ENCODE measurements at regions not wholly inside any gene's neighbourhood (a gene's known extent, or its start where the extent isn't known, plus 50 kb on each side); places are given as distances from the start of the nearest gene placed in this dataset.
A peak's percentile ranks its signal among the peaks of the same experiment; 100 is the strongest.

DNA sequence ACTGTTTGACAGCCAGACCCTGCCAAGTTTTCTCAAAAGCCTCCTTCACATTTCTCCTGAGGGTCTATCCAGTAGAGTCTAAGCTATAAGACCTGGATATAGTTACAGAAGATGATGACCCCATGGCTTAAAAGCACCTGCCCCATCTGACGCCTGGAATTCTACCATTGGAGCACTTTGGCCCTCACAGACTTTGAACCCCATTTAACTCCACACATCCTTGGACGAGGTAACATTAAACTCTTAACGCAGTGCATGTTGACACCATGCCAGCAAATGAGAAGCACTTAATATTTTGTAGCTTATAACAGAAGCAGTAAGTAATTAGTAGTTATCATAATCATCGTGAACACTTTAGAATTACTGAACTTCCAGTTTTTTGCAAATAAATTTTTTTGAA is 61.9 kb upstream of the SMNDC1 start:
- Mint-ChIP-seq H3K4me3 (no peak overlapping the region), H3K4me1 (peaks cover 59 to 85% of the 10 kb centered on the region in 2 donors), H3K36me3 (no peaks in the 10 kb centered on the region), H3K9me3 (no peaks in the 10 kb centered on the region), H3K27ac (no peak overlapping the region), H3K27me3 (no peaks in the 10 kb centered on the region)
- DNase-seq: no peak
- no peak for ATAC-seq (replicated peaks)

DNA sequence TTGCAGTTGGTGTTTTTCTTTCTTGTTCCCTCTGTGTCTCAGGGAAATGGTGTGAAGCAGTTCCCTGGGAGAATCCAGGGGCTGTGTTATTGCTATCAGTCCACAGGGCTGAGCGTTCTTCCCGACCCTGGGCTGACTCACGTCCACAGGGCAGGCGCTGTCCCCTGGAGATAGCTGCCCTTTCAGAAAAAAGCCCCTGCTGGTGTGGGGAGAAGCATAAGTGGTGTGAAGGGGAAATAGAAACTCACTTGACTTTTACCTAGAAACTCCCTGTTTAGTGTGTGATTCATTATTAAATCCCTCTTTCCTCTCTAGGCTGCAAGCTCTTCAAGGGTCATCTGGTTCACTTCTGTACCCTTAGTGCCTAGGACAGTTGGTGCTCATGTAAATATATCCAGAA is 63.3 kb upstream of the SMNDC1 start:
- peak overlapping the region; percentile 78 for H3K27ac Mint-ChIP-seq
- H3K4me1 Mint-ChIP-seq: peaks cover 63 to 87% of the 10 kb centered on the region in 2 donors
- ATAC-seq (replicated peaks): peak; percentile 82 to 84

DNA sequence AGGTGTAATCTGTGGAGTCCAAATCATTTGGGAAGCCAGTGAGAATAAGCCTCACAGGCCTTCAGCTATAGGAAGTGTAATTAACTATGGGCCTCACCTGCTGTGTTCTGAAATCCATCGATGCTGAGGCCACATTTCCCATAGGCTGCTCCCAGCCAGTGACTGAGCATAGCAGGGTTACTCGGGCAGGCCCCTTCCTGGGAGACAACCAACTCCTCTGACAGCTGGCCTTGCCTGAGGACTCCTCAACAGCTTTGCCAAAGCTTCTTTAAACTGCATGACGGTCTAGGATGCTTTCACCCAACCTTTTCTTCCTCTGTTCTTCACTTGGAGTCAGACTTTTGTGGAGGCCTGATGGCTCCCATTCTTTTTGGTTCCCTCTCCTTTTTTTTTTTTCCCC is 63.8 kb upstream of the SMNDC1 start:
- H3K4me3 Mint-ChIP-seq: no peak overlapping the region
- DNase-seq (no peak), ATAC-seq (replicated peaks) (no peak)
- no peaks in the 10 kb centered on the region for H3K9me3 Mint-ChIP-seq
- peaks cover 64 to 87% of the 10 kb centered on the region in 2 donors for H3K4me1 Mint-ChIP-seq
- no peaks in the 10 kb centered on the region for H3K27me3 Mint-ChIP-seq
- no peak overlapping the region for H3K27ac Mint-ChIP-seq
- no peaks in the 10 kb centered on the region for H3K36me3 Mint-ChIP-seq

More for the DNA sequence above, 63.3 kb upstream of the SMNDC1 start:
- Mint-ChIP-seq H3K27me3 (no peaks in the 10 kb centered on the region), H3K36me3 (no peaks in the 10 kb centered on the region), H3K4me3 (peak overlapping the region; percentile 33 to 44), H3K9me3 (no peaks in the 10 kb centered on the region)
- peak; percentile 51 for DNase-seq

DNA sequence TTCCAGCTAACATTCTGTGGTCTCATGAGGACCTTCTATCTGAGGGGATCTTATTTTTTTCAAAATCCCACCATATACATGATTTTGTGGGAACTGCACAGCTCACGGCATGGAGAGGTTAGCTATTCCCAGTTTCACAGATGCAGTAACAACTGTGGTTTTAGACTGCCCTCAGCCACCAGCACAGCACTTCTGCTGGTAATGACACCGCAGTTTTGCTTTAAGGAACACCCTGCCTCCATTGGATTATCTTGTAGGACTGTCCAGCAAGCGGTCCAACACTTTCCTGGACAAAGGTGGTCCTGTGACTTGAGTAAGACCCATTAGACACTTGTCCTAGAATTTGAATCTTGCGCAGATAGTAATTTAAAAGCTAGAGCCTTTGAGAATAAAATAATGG is 65.3 kb upstream of the SMNDC1 start:
- no peak overlapping the region for H3K27ac Mint-ChIP-seq
- no peak overlapping the region for H3K4me3 Mint-ChIP-seq
- no peak for DNase-seq
- H3K9me3 Mint-ChIP-seq: no peaks in the 10 kb centered on the region
- peaks cover 64 to 87% of the 10 kb centered on the region in 2 donors for H3K4me1 Mint-ChIP-seq
- no peak for ATAC-seq (replicated peaks)
- no peaks in the 10 kb centered on the region for H3K36me3 Mint-ChIP-seq
- H3K27me3 Mint-ChIP-seq: no peaks in the 10 kb centered on the region

DNA sequence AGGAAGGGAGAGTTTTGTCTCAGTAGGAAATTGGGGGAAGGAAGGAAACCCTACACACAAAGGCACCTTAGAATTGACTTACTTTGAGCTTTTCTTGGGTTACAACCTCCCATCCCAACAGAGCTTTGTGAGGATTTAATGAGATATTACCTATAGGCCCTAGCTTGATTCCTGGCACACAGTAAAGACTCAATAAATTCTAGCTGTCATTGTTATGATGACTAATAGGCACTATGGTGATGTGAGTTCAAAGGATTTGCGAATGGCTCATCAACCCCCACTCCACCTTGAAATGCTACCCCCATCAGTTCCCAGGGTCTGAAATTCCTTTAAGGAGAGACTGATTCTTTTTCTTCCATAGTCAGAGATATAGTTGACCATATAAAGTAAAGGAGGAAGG is 67.9 kb upstream of the SMNDC1 start:
- H3K36me3 Mint-ChIP-seq: no peaks in the 10 kb centered on the region
- H3K9me3 Mint-ChIP-seq: no peaks in the 10 kb centered on the region
- DNase-seq (no peak), ATAC-seq (replicated peaks) (no peak)
- H3K27ac Mint-ChIP-seq: no peak overlapping the region
- peaks cover 0 to 9% of the 10 kb centered on the region in 2 donors for H3K27me3 Mint-ChIP-seq
- peaks cover 54 to 84% of the 10 kb centered on the region in 2 donors for H3K4me1 Mint-ChIP-seq
- H3K4me3 Mint-ChIP-seq: no peak overlapping the region

DNA sequence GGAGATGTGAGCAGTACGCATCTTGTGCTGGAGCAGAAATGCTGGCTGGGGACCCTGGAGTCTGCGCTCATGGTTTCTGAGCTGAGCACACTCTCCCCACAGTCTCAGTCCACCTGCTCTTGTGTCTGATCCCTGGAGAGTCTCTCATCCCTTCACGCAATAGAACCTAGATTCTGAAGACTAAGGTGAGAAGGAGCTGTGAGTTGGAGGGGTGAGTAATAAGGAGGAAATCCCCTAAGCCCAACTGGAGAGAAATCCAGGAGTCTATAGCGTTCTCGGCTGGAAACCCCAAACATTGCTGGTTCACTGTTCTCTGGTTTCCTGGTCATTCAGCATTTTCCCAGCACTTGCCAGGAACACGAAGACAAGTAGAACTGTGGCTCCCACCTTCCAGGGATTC is 68.3 kb upstream of the SMNDC1 start:
- Mint-ChIP-seq H3K27ac (no peak overlapping the region), H3K9me3 (no peaks in the 10 kb centered on the region), H3K4me3 (no peak overlapping the region), H3K4me1 (peaks cover 50 to 83% of the 10 kb centered on the region in 2 donors), H3K27me3 (peaks cover 0 to 9% of the 10 kb centered on the region in 2 donors), H3K36me3 (no peaks in the 10 kb centered on the region)
- DNase-seq (no peak), ATAC-seq (replicated peaks) (peak in 1 of 2 donors; percentile 6)

DNA sequence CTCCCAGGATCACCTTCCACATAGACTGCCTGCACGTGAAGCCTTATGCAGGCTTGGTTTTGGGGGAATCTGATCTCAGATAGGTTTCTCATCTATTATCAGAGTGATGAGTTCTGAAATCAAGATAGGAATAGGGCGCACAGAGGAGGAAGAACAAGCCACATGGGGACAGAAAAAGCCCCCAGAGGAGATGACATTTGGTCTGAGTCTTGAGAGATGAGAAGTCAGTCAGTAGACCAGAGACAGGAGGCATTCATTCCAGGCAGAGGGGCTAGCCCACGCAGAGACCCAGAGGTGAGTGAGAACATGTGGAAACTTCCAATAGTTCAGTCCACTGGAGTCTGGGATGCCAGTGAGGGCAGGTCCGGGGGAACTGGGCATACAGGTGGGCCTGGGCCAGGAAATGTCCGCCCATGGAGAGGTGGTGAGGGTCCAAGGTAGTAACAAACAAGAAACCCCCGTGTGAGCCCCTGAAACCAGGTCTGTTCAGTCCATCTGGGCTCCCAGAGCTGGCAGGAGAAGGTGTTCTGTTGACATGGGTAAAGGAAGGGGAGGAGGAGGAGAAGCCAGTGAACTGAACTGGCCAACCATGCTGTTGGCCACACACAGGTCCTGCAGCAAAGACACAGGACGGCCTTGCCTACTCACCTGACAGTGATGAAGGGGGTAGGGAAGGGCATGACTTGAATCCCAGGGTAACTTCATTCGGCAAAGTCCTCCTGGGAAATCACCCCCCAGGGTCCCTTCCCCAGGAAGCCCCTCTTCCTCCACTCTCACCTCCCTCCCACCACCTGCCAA is 69.3 kb upstream of the SMNDC1 start:
- ATAC-seq (replicated peaks) (peak; percentile 77 to 81), DNase-seq (no peak)
- H3K27ac Mint-ChIP-seq: peak overlapping the region; percentile 79
- H3K9me3 Mint-ChIP-seq: no peaks in the 10 kb centered on the region
- H3K4me1 Mint-ChIP-seq: peaks cover 40 to 76% of the 10 kb centered on the region in 2 donors
- no peaks in the 10 kb centered on the region for H3K36me3 Mint-ChIP-seq
- peaks cover 0 to 9% of the 10 kb centered on the region in 2 donors for H3K27me3 Mint-ChIP-seq
- peak overlapping the region; percentile 56 to 67 for H3K4me3 Mint-ChIP-seq

DNA sequence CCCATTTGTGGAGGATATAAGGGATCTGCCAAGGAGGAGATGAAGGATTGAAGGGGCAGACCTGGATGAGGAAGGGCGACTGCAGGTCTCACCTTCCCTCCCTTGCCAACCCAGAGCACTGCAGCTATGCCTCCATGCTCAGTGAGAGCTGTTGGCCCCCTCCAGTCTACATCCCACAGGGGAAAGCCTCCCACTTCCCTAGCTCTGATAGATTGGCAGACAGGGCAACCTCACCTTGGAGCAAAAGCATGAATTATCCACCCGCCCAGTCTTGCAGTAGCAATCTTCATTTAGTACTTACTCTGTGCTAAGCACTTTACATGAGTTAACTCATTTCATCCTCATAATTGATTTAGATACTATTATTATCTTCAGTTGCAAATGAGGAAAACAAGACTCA is 70.4 kb upstream of the SMNDC1 start:
- Mint-ChIP-seq H3K4me1 (peaks cover 39 to 69% of the 10 kb centered on the region in 2 donors), H3K9me3 (no peaks in the 10 kb centered on the region), H3K4me3 (no peak overlapping the region), H3K27me3 (peaks cover 0 to 9% of the 10 kb centered on the region in 2 donors), H3K36me3 (no peaks in the 10 kb centered on the region), H3K27ac (no peak overlapping the region)
- no peak for ATAC-seq (replicated peaks)
- DNase-seq: no peak

DNA sequence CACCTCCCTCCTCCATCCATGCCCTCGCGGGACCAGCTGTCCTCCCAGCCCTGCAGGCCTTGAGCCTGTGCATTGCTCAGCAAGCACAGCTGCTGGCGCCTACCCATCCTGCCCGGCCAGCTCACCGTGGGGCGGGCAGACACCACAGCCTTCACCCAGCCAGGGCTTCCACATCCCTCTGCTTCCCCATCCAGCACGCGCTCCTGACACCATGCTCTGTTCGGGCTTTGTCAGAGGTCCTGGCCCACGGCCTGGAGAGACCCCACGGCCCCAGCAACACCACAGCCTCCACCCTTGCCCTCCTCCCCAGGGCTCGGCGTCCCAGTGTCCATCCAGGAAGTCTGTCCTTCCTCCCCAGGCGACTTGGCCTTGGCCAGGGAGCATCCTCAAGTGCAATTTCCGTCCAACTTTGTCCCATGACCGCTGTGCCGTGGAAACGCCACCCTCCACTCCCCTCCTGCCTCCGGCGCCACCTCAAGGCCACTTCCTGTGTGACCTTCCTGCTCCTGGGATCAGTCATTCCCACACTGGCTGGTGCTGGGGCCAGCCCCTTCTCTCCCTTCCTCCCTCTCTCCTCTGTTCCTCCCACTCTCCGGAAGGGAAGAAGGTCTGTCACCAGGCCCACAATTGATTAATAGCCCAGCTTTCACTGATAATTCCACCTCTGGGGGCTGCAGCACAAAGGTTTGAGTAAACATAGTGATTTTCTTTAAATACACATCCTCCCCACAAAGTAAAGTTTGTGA is 71.5 kb upstream of the SMNDC1 start:
- H3K27ac Mint-ChIP-seq: no peak overlapping the region
- peaks cover 0 to 9% of the 10 kb centered on the region in 2 donors for H3K27me3 Mint-ChIP-seq
- H3K9me3 Mint-ChIP-seq: no peaks in the 10 kb centered on the region
- H3K4me1 Mint-ChIP-seq: peaks cover 43 to 67% of the 10 kb centered on the region in 2 donors
- ATAC-seq (replicated peaks) (no peak), DNase-seq (no peak)
- no peaks in the 10 kb centered on the region for H3K36me3 Mint-ChIP-seq
- H3K4me3 Mint-ChIP-seq: no peak overlapping the region

DNA sequence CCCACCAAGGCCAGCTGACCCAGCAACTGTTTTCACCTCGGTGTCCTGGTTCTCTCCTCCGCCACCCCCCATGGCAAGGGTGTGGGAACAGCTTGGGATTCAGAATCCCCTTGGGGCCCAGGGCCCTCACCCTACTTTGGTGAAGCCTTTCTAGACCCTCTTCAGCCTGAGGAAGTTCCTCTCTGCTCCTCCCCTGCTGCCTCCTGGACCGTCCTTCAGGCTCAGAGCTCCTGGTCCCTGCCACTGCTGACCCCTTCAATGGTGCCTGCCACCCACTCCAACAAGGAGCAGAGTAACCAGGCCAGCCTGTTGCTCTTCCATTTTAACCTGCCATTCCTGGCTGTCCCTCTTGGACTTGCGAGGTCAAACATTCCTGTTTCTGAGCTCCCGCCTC is 72.0 kb upstream of the SMNDC1 start:
- Mint-ChIP-seq H3K27me3 (peaks cover 0 to 9% of the 10 kb centered on the region in 2 donors), H3K9me3 (no peaks in the 10 kb centered on the region), H3K36me3 (no peaks in the 10 kb centered on the region), H3K4me1 (peaks cover 45 to 73% of the 10 kb centered on the region in 2 donors), H3K27ac (no peak overlapping the region), H3K4me3 (no peak overlapping the region)
- no peak for ATAC-seq (replicated peaks)
- DNase-seq: no peak

DNA sequence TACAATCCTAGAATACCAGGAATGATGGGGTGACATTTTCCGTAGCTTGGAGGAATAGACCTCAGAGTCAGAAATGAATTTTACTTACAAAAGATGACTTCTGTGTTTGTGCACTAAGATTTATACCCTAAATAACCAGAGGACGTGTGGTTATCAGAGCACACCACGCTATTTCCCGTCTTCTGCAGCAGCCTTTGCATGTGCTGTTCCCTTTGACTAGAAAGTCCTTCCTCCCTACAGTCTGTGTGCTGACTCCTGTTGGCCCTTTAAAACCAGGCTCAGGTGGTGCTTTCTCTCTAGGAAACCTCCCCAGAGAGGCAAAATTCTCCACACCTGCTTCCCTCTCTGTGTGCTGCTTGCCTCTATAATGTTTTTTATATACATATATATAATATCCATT is 73.3 kb upstream of the SMNDC1 start:
- no peaks in the 10 kb centered on the region for H3K36me3 Mint-ChIP-seq
- H3K27me3 Mint-ChIP-seq: peaks cover 0 to 9% of the 10 kb centered on the region in 2 donors
- no peak overlapping the region for H3K27ac Mint-ChIP-seq
- ATAC-seq (replicated peaks) (no peak), DNase-seq (no peak)
- peaks cover 36 to 63% of the 10 kb centered on the region in 2 donors for H3K4me1 Mint-ChIP-seq
- H3K9me3 Mint-ChIP-seq: no peaks in the 10 kb centered on the region
- no peak overlapping the region for H3K4me3 Mint-ChIP-seq

DNA sequence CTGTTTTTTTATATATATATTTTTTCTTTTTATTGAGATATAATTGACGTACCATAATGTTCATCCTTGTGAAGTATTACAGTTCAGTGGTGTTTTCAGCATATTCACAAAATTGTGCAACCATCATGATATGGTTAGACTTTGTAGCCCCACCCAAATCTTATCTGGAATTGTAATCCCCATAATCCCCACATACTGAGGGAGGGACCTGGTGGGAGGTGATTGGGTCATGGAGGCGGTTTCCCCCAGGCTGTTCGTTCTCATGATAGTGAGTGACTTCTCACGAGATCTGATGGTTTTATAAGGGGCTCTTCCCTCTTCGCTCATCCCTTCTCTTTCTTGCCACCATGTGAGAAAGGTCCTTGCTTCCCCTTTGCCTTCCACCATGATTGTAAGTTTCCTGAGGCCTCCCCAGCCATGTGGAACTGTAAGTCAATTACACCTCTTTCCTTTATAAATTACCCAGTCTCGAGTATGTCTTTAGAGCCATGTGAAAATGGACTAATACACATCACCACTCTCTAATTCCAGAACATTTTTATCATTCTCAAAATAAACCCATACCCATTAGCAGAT is 73.9 kb upstream of the SMNDC1 start:
- no peak for ATAC-seq (replicated peaks)
- Mint-ChIP-seq H3K27ac (no peak overlapping the region), H3K4me1 (peaks cover 31 to 57% of the 10 kb centered on the region in 2 donors), H3K9me3 (no peaks in the 10 kb centered on the region), H3K4me3 (no peak overlapping the region), H3K27me3 (peaks cover 0 to 9% of the 10 kb centered on the region in 2 donors), H3K36me3 (no peaks in the 10 kb centered on the region)
- no peak for DNase-seq

DNA sequence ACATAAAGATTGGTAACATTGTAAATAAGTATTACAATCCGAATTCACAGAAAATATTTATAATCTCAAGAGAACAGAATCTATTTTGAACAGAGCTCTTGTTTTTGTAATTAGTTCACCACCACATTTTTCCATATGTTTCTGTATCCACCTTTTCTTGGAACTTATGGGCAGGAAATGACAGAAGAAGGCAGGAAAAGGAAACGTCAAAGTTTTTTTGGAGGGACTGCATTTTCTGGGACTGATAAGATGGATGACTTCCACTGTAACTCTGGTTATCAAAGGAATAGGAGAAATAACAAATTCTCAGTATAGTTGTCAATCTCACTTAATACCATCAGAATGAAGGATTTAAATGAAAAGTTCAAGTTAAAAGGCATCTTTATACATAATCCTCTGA is 75.1 kb upstream of the SMNDC1 start:
- H3K27me3 Mint-ChIP-seq: peaks cover 0 to 9% of the 10 kb centered on the region in 2 donors
- H3K9me3 Mint-ChIP-seq: no peaks in the 10 kb centered on the region
- DNase-seq: no peak
- no peak overlapping the region for H3K4me3 Mint-ChIP-seq
- H3K4me1 Mint-ChIP-seq: peaks cover 21 to 45% of the 10 kb centered on the region in 2 donors
- no peak overlapping the region for H3K27ac Mint-ChIP-seq
- no peak for ATAC-seq (replicated peaks)
- no peaks in the 10 kb centered on the region for H3K36me3 Mint-ChIP-seq

DNA sequence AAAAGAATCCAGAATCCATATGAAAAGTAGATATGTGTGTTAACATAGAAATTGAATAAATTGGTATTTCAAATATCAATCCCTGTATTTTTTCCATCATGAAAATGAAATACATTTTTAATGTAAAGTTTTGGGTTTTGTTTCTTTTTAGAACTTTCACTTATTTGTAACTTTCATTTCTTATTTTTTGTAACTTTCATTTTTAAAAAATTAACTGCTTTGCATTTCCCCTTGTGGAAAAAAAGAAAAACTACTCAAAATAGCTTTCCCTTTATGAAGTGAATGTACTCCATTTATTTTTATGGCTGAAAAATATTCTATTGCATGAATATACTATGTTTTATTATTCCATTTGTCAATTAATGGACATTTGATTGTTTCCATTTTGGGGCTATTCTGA is 75.6 kb upstream of the SMNDC1 start:
- no peaks in the 10 kb centered on the region for H3K9me3 Mint-ChIP-seq
- H3K4me1 Mint-ChIP-seq: peaks cover 17 to 40% of the 10 kb centered on the region in 2 donors
- H3K4me3 Mint-ChIP-seq: no peak overlapping the region
- DNase-seq (no peak), ATAC-seq (replicated peaks) (no peak)
- no peaks in the 10 kb centered on the region for H3K36me3 Mint-ChIP-seq
- no peak overlapping the region for H3K27ac Mint-ChIP-seq
- peaks cover 0 to 9% of the 10 kb centered on the region in 2 donors for H3K27me3 Mint-ChIP-seq

All from stimulated activated naive B cell treated with anti-CD40 and anti-IgM and Interleukin-4, amounts not matched to agents 10 μg/mL and 1 μg/mL and 100 μg/mL, for 72 hours (primary cell).